H54 (cell line): ENCODE measurements at regions not wholly inside any gene's neighbourhood (a gene's known extent, or its start where the extent isn't known, plus 50 kb on each side); places are given as distances from the start of the nearest gene placed in this dataset.
A peak's percentile ranks its signal among the peaks of the same experiment; 100 is the strongest.
"Not testable (repeated sequence)": the region's sequence is repeated elsewhere in the genome, so short reads cannot be mapped to it uniquely, and the experiment has no call there.

Source experiments
- DNase-seq: peaks from one replicate; pipeline ENCODE4 v3.0.0; 2011; ENCODE audit warnings: low spot score, mixed read lengths; ENCODE audit not compliant: insufficient read length
- FAIRE-seq: peaks from 3 replicates; lab custom pipeline; 2011; peaks lifted over from hg19 to GRCh38; lab: Jason Lieb, UNC
- POLR2A ChIP-seq: IDR thresholded peaks from 2 replicates; pipeline ENCODE4 v1.6.1; 2011; ENCODE audit warnings: low read depth, mild to moderate bottlenecking, low read length

DNA sequence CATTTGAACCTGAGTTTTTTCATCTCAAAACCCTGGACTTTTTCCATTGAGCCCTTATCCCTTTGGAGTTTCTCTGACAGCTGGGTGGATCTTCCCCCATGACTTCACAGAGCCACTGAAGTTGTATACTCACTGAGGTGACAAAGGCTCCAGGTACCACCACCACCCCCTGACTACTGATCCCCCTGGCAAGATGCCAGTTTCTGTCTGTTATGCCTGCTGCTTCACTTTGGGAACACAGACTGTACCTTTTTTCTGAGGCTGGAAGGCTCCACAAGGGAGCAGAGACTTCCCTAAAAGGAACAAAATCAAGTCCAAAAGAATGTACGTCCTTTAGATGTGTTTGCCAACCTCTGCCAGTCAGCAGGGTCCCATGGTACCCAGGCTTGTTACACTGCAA is 160.3 kb upstream of the JADE1 start:
- FAIRE-seq, result no peak
- DNase-seq, result no peak
- no peak for TF ChIP-seq POLR2A

DNA sequence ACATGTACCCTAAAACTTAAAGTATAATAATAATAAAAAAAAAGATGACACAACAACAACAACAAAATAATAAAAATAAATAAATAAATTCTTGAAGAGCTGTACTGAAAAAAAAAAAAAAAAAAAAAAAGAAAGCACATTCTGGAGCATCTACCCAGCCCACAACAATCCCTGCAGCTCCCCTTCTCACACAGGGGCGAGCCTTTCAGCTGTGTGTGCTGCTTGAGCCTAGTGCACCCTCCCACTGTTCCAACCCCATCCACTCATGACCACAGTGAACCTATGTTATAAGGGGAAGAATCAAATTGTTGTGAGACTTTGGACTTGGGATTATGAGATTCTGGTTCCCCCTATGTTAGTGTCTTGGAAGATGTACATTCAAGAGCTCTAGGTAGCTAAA is 161.5 kb upstream of the JADE1 start:
- DNase-seq, result no peak
- TF ChIP-seq POLR2A, result no peak

DNA sequence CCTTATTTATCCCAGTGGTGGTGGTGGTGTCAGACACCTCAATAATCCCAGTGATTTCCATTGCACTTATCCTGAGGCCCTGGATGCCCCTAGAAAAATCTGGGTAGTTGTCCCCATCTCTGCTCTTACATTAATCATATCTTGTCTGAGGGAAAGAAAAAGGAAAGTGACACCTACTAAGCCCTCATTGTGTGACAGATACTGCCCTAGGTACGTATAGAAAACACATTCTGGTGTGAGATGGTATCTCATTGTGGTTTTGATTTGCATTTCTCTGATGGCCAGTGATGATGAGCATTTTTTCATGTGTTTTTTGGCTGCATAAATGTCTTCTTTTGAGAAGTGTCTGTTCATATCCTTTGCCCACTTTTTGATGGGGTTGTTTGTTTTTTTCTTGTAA is 162.6 kb upstream of the JADE1 start:
- FAIRE-seq, DNase-seq: not testable (repeated sequence)

More for the DNA sequence above, 161.5 kb upstream of the JADE1 start:
- FAIRE-seq, result no peak

DNA sequence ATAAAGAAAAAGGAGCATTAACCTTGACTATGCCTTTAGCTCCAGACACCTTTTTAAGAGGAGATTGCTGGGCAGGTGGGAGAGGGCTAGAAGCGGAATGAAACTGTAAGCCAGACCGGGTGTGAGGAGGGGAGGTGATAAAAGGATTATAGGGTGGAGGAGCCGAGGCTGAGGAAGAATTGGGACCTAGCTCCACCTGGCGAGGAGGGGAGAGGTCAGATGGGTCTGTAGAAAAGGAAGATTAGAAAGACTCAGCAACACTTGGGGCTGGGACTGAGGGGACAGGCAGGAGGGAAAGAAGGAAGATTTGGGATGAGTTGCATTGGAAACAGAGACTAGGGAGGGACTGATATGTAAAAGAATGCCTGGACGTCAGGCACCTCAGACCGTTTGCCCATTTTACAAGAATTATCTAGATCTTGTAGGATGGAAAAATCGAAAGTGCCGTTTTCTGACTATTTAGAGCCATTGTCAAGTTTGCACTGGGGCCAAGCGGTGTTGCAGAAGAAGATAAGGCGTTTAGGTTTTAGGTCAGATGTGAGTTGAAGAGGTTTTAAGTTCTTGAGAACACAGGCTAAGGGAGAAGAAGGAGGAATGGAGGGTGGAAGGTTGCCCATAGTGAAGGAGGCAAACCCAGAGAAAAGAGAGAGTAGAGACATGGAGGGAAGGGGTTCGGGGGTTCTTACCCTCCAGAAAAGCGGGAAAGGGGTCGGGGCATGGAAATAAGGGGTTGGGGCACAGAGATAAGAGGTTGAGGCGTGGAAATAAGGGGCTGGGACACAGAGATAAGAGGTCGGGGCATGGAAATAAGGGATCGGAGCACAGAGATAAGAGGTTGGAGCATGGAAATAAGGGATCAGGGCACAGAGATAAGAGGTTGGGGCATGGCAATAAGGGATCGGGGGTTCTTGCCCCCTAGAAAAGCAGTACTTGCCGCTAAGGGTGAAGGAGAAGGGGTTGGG is 164.5 kb upstream of the JADE1 start:
- FAIRE-seq, DNase-seq: not testable (repeated sequence)

DNA sequence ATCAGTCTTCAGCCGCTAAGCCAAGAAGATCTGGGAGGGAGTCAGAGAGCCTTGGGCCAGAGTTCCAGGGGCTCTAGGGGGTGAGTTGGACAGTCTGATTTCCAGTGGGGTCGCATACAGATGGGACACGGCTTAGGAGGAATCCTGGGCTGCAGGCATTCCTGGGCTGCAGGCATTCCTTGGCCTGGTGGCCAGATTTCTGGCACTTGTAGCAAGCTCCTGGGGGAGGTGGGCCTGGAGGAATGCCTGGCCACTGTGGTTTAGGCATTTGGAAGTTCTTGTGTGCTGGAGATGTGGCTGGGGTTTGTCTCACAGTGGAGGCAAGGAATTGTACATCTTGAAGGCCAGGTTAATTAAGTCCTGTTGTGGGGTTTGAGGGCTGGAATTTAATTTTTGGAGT is 165.4 kb upstream of the JADE1 start:
- not testable (repeated sequence) for DNase-seq, FAIRE-seq

DNA sequence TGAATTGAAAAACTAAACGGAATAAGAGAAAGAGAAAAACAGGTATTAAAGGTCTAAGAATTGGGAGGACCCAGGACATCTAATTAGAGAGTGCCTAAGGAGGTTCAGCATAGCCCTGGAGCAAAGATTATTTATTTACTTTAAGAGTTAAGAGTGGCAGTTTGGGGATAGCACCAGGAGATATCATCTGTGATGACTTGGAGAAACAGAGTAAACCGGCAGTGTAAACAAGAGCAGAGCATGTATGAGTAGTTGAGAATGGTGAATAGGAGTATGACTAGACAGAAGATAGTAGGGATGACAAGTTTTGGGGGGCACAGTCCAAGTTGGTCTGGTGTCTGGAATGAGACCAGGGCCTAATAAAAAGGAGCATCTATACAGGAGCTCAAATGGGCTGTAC is 167.9 kb upstream of the JADE1 start:
- FAIRE-seq, DNase-seq: not testable (repeated sequence)

DNA sequence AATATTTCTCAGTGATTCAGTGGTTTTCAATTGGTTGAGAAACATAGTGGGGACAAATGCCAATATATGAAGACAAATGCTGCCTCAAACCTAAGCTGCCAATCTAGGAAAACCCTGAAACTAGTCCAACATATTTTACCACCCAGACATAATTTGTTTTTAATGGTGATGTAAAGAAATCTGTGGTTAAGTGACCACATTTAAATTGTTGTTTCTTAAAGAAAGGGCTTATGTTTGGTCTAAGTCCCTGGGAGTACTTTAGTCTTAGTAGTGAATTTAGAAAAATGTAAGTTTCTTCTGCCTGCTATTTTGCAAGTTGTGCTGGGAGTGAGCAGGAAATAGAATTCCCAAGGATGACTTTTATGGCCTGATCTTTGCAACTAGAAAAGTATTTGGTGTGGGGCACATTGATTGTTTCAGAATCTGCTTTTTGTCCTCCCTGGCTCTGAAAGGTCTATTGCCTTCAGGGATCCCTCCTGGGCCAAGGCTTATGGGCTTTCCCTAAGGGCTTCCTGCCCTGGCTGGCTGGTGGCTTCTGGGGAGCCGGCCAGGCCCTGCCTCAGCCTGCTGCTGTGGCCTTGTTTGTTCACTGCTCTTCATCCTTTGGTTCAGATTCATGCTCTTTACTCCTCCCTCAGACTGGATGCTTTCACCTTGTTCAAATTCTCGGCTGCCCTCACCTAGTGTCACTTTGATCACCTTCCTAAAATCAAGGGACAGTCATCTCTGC is 169.8 kb upstream of the JADE1 start:
- TF ChIP-seq POLR2A, result no peak
- no peak for FAIRE-seq
- no peak for DNase-seq

DNA sequence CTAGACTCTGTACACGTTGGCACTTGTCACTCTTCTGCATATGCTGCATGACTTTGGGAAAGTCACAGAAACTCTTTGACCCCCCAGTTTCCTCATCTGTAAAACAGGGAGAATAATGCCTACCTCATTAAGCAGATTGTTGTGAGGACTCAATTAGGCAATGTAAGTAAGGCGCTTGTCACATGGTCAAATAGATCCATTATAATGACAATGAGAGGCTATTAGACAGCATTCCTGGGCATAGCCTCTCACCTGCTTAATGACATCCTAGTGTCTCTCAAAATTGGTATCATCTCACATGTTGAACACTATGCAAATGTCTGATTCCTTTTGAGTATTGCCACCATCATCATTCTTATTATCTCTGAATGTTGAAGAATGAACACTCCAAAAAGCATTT is 172.6 kb upstream of the JADE1 start:
- TF ChIP-seq POLR2A, result no peak
- FAIRE-seq (no peak), DNase-seq (no peak)

DNA sequence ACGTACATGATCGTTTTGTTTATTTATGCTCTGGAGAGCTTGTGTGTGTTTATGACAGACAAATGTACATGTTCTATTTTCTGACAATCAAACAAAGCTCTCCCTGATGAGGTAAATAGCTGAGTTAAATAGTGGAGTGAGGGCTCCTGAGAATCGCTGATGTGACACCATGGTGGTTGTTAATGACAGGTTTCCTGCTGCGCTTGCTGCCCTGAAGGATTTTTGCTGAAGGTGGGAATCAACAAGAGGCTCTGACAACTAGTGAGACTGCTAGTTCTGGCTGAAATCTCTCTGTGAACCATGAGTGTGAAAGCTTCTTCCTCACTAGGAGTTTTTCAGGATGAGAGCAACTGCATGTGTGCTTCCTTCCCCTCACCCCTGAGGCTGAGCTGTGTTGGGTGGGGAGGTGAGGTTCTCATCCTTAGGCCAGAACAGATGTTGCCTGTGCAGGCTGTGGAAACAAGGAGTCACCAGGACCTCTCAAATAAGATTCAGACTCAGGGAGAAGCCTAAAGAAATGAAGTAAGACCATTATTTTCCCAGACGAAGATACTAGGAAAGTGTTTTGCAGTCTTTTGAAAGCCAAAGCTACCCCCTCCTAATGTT is 173.4 kb upstream of the JADE1 start:
- TF ChIP-seq POLR2A, result no peak
- DNase-seq (no peak), FAIRE-seq (no peak)

DNA sequence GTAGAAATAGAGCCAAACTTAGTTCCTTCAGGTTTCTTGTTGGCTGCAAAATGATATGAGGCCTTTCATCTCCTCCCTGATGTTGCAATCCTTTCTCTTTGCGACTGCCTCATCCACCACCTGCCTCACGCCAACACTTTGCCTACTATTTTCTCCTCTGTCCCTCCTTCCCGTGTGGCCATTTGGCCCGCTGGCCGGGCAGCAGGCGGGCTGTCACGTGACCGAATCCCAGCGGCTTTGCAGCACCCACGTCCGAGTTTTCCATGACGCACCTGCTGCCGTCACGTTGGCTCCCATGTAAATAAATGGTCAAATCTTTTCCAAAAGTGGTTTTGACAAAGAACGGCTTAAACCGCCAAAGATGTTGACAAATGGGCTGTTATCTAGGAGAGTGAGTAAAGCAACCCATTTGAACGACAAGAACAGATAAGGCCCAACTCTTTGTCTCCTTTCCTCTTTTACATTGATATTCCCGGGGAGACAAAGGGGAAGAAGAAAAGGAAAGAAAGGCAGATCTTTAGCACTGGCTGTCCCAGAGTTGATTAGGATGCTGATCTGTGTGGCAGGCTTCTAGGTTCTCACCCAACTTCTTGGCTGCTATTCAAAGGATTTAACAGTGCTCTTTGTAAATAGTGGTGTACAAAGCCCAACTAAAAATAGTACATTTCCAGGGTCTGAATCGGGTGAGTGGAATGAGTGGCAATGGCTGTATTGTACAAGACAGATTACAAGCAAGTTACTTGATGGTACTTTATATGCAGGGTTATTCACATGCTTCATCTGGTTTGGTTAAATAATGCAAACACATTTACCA is 174.2 kb upstream of the JADE1 start:
- DNase-seq (peak; percentile 44), FAIRE-seq (peak; percentile 23)
- no peak for TF ChIP-seq POLR2A

DNA sequence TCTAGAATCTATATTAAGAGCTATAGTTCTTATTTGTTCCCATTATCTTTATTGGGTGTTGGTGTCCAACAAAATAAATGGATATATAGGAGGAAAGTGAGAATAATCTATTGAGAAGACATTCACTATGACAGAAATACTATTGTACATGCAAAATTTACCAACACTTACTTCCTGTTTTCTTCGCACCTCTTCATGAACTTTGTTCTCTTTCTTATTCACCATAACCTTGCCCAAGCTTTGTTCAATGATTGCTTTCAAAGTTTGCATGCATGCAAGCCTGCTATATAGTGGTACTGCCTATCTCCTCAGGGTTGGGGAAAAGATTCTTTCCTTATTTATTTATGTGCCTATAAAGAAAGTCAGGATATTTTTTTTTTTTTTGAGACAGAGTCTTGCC is 176.4 kb upstream of the JADE1 start:
- no peak for TF ChIP-seq POLR2A
- no peak for DNase-seq
- FAIRE-seq, result no peak

DNA sequence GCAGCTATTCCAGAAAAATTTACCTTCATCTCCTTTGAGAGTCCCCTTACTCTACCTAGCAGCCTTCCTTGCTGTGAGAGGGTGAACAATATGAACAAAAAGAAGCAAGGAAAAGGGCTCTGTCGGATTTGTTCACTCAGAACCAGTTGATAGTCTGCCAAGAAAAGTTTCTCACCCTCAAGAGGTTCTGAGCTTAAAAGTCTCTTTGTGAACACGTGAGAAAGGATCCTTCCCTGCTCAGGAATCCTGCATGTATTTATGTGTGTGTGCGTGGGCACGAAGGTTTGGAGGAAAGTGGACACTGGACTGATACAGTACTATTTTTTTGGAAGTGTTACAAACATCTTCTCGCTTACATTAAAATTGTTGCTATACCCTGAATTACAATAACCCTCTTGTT is 178.6 kb upstream of the JADE1 start:
- DNase-seq, result no peak
- TF ChIP-seq POLR2A, result no peak
- FAIRE-seq, result no peak

DNA sequence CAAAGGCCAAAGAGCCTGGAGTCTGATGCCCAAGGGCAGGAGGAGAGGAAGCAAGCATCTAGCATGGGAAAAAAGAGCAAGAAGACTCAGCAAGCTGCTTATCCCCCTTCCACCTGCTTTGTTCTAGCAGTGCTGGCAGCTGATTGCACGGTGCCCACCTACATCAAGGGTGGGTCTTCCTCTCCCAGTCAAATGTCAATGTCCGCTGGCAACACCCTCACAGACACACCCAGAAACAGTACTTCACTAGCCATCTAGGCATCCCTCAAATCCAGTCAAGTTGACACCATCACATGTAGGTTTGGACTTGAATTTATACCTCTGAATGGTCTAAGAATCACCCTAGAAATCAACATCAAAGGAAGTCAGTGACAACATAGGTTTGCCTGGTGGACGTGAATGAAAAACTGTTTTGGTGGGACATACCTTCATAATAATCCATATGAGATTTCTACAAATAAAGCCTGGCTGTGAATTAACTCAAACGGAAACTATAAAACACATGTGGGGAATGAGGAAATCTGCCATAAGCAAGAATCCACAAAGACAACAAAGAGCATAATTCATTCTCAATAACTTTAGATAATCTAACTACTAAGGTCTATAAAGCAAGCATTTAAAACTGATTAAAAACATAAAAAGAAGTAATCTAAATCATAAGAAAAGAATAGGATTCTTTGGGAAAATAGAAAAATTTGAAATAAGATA is 185.8 kb upstream of the JADE1 start:
- no peak for TF ChIP-seq POLR2A
- DNase-seq (no peak), FAIRE-seq (no peak)

DNA sequence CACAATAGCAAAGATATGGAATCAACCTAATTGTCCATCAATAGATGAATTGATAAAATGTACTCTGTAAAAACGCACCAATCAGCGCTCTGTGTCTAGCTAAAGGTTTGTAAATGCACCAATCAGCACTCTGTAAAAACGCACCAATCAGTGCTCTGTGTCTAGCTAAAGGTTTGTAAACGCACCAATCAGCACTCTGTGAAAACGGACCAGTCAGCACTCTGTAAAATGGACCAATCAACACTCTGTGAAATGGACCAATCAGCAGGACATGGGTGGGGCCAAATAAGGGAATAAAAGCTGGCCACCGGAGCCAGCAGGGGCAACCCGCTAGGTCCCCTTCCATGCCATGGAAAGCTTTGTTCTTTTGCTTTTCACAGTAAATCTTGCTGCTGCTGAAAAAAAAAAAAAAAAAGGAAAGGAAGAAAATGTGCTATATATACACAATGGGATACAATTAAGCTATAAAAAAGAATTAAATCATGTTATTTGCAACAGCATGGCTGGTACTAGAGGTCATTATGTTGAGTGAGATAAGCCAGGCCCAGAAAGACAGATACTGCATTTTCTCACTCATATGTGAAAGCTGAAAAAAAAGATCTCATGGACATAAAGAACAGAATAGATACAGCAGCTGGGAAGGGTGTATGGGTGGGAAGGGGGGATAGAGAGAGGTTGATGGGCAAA is 189.1 kb upstream of the JADE1 start:
- not testable (repeated sequence) for FAIRE-seq, DNase-seq
